GM23338 (cell line): ENCODE measurements at regions not wholly inside any gene's neighbourhood (a gene's known extent, or its start where the extent isn't known, plus 50 kb on each side); places are given as distances from the start of the nearest gene placed in this dataset.

Experiments used
- ATAC-seq: fragments of 200-7000 bp; cut with Tn5 transposase; 3 replicates; pipeline ENCODE4 v1.9.1; 2020
- DNase-seq: peaks from one replicate; pipeline ENCODE4 v3.0.0-alpha.2; 2015; ENCODE audit warnings: low spot score
- H2AFZ ChIP-seq: fragments of 200-600 bp; sonication (generic); 2 replicates; pipeline ENCODE4 v1.8.0; 2016; ENCODE audit warnings: antibody characterized with exemption, mild to moderate bottlenecking, moderate library complexity
- H3F3A ChIP-seq: fragments of 200-600 bp; sonication (generic); replicated peaks from 2 replicates; pipeline ENCODE4 v1.8.0; 2017; ENCODE audit warnings: antibody characterized with exemption, mixed run types, low read depth
- H3K27ac ChIP-seq: fragments of 200-600 bp; sonication (generic); 2 replicates; pipeline ENCODE4 v1.6.1; 2016; ENCODE audit warnings: low read depth
- H3K27me3 ChIP-seq: fragments of 200-600 bp; sonication (generic); 2 replicates; pipeline ENCODE4 v1.8.0; 2016; ENCODE audit warnings: mild to moderate bottlenecking, mixed run types, moderate library complexity; ENCODE audit not compliant: insufficient read depth
- H3K36me3 ChIP-seq: fragments of 200-600 bp; sonication (generic); 2 replicates; pipeline ENCODE4 v1.8.0; 2016; ENCODE audit warnings: mild to moderate bottlenecking; ENCODE audit not compliant: insufficient read depth
- H3K4me1 ChIP-seq: fragments of 200-600 bp; sonication (generic); 2 replicates; pipeline ENCODE4 v1.8.0; 2016; ENCODE audit warnings: mild to moderate bottlenecking, moderate library complexity; ENCODE audit not compliant: insufficient read depth
- H3K4me2 ChIP-seq: fragments of 200-600 bp; sonication (generic); 2 replicates; pipeline ENCODE4 v1.7.1; 2017; ENCODE audit warnings: mixed run types
- H3K4me3 ChIP-seq: fragments of 200-600 bp; sonication (generic); 2 replicates; pipeline ENCODE4 v1.6.1; 2016; ENCODE audit warnings: mixed run types
- H3K79me2 ChIP-seq: fragments of 200-600 bp; sonication (generic); replicated peaks from 2 replicates; pipeline ENCODE4 v1.8.0; 2017; ENCODE audit warnings: mild to moderate bottlenecking; ENCODE audit not compliant: insufficient read depth
- H3K9me2 ChIP-seq: fragments of 200-600 bp; sonication (generic); 2 replicates; pipeline ENCODE4 v1.8.0; 2017; ENCODE audit not compliant: insufficient read depth
- H4K20me1 ChIP-seq: fragments of 200-600 bp; sonication (generic); replicated peaks from 2 replicates; pipeline ENCODE4 v1.8.0; 2017; ENCODE audit warnings: mild to moderate bottlenecking; ENCODE audit not compliant: insufficient read depth
- H3K27ac Mint-ChIP-seq: 2 replicates; pipeline ENCODE4 v1.8.0; 2020; ENCODE audit warnings: inconsistent platforms, mild to moderate bottlenecking, moderate library complexity, mixed read lengths
- H3K27me3 Mint-ChIP-seq: 3 replicates; pipeline ENCODE4 v1.8.0; 2022; ENCODE audit warnings: low read depth, mild to moderate bottlenecking, moderate library complexity, mixed read lengths, inconsistent platforms; ENCODE audit not compliant: insufficient read depth, poor library complexity
- H3K36me3 Mint-ChIP-seq: 3 replicates; pipeline ENCODE4 v1.8.0; 2021; ENCODE audit warnings: low read depth, mild to moderate bottlenecking, inconsistent platforms, moderate library complexity, mixed read lengths
- H3K4me1 Mint-ChIP-seq: 3 replicates; pipeline ENCODE4 v1.8.0; 2020; ENCODE audit warnings: mild to moderate bottlenecking, inconsistent platforms, mixed read lengths
- H3K4me3 Mint-ChIP-seq: 3 replicates; pipeline ENCODE4 v1.8.0; 2021; ENCODE audit warnings: moderate library complexity, mild to moderate bottlenecking, inconsistent platforms, mixed read lengths
- H3K9me3 Mint-ChIP-seq: 3 replicates; pipeline ENCODE4 v1.8.0; 2020; ENCODE audit warnings: moderate library complexity, mild to moderate bottlenecking, inconsistent platforms, mixed read lengths
- CREB1 ChIP-seq: fragments of 250-450 bp; sonication (Bioruptor Pico); IDR thresholded peaks from 2 replicates; pipeline ENCODE4 v1.5.0; 2020; ENCODE audit warnings: low read depth, mild to moderate bottlenecking, moderate library complexity
- ETS1 ChIP-seq: IDR thresholded peaks from 2 replicates; pipeline ENCODE4 v1.6.1; 2016; ENCODE audit warnings: antibody characterized with exemption
- EZH2 ChIP-seq: fragments of 200-600 bp; sonication (generic); IDR thresholded peaks from one replicate; pipeline ENCODE4 v1.8.0; 2017; ENCODE audit warnings: antibody characterized with exemption, mild to moderate bottlenecking, low read depth; ENCODE audit not compliant: unreplicated experiment
- EZH2phosphoT487 ChIP-seq: fragments of 200-600 bp; sonication (generic); IDR thresholded peaks from one replicate; pipeline ENCODE4 v1.8.1; 2018; ENCODE audit warnings: antibody characterized with exemption; ENCODE audit not compliant: unreplicated experiment
- JUNB ChIP-seq: IDR thresholded peaks from one replicate; pipeline ENCODE4 v1.6.1; 2016; ENCODE audit warnings: antibody characterized with exemption; ENCODE audit not compliant: unreplicated experiment
- NANOG ChIP-seq: IDR thresholded peaks from 2 replicates; pipeline ENCODE4 v1.6.1; 2016; ENCODE audit warnings: antibody characterized with exemption, borderline replicate concordance
- POLR2AphosphoS5 ChIP-seq: IDR thresholded peaks from 2 replicates; pipeline ENCODE4 v1.6.1; 2016; ENCODE audit warnings: antibody characterized with exemption, low read depth
- STAT1 ChIP-seq: IDR thresholded peaks from one replicate; pipeline ENCODE4 v1.6.1; 2016; ENCODE audit warnings: antibody characterized with exemption; ENCODE audit not compliant: unreplicated experiment
- ZNF114 ChIP-seq: fragments of 250-450 bp; sonication (Bioruptor Pico); IDR thresholded peaks from 2 replicates; pipeline ENCODE4 v1.5.0; 2020; ENCODE audit warnings: mild to moderate bottlenecking, moderate library complexity
- ZNF331 ChIP-seq: fragments of 250-450 bp; sonication (Bioruptor Pico); IDR thresholded peaks from 2 replicates; pipeline ENCODE4 v1.5.0; 2020; ENCODE audit warnings: low read depth, mild to moderate bottlenecking, moderate library complexity
- ZNF462 ChIP-seq: fragments of 250-450 bp; sonication (Bioruptor Pico); IDR thresholded peaks from 2 replicates; pipeline ENCODE4 v1.5.0; 2020; ENCODE audit warnings: mild to moderate bottlenecking, moderate library complexity
- TF ChIP-seq, protein P1 (sequence below), 2 experiments: fragments of 200-600 bp in 1 of 2; sonication (generic) in 1 of 2; conservative IDR thresholded peaks; 2 replicates each; pipeline versions ENCODE4 v1.5.1 to v1.6.1; 2016 to 2017; ENCODE audit warnings: antibody characterized with exemption in 2 of 2, low read depth in 2 of 2, mild to moderate bottlenecking in 2 of 2, moderate library complexity in 1 of 2
- TF ChIP-seq, protein P2 (sequence below): IDR thresholded peaks from one replicate; pipeline ENCODE4 v1.6.1; 2018; ENCODE audit warnings: antibody characterized with exemption; ENCODE audit not compliant: unreplicated experiment

GRCh38 chr3:5270666-5271371 is 83.3 kb downstream of the EDEM1 start:
- Histone ChIP-seq H3K27me3 (no peaks in the 10 kb centered on the region), H3K4me2 (no peak overlapping the region), H2AFZ (no peak overlapping the region), H3K79me2 (no peaks in the 10 kb centered on the region), H3K4me3 (no peak overlapping the region), H3K4me1 (no peaks in the 10 kb centered on the region), H3K36me3 (peaks cover 4% of the 10 kb centered on the region; the same call in 1 of the 2 replicates), H3F3A (no peaks in the 10 kb centered on the region), H3K9me2 (no peaks in the 10 kb centered on the region), H4K20me1 (no peaks in the 10 kb centered on the region), H3K27ac (no peak overlapping the region)
- DNase-seq (no peak), ATAC-seq (no peak)
- TF ChIP-seq EZH2 (no peak), POLR2AphosphoS5 (no peak), ZNF114 (CRISPR knock-in tag) (no peak), EZH2phosphoT487 (no peak), JUNB (no peak), ZNF331 (CRISPR knock-in tag) (no peak), CREB1 (CRISPR knock-in tag) (no peak), NANOG (no peak), ZNF462 (CRISPR knock-in tag) (no peak), STAT1 (no peak), ETS1 (no peak)
- TF ChIP-seq, protein P1, sequence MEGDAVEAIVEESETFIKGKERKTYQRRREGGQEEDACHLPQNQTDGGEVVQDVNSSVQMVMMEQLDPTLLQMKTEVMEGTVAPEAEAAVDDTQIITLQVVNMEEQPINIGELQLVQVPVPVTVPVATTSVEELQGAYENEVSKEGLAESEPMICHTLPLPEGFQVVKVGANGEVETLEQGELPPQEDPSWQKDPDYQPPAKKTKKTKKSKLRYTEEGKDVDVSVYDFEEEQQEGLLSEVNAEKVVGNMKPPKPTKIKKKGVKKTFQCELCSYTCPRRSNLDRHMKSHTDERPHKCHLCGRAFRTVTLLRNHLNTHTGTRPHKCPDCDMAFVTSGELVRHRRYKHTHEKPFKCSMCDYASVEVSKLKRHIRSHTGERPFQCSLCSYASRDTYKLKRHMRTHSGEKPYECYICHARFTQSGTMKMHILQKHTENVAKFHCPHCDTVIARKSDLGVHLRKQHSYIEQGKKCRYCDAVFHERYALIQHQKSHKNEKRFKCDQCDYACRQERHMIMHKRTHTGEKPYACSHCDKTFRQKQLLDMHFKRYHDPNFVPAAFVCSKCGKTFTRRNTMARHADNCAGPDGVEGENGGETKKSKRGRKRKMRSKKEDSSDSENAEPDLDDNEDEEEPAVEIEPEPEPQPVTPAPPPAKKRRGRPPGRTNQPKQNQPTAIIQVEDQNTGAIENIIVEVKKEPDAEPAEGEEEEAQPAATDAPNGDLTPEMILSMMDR (conservative IDR thresholded peaks at IDR 0.05; ENCODE audit: low read depth in 2 of 2): no peak
- TF ChIP-seq, protein P2, sequence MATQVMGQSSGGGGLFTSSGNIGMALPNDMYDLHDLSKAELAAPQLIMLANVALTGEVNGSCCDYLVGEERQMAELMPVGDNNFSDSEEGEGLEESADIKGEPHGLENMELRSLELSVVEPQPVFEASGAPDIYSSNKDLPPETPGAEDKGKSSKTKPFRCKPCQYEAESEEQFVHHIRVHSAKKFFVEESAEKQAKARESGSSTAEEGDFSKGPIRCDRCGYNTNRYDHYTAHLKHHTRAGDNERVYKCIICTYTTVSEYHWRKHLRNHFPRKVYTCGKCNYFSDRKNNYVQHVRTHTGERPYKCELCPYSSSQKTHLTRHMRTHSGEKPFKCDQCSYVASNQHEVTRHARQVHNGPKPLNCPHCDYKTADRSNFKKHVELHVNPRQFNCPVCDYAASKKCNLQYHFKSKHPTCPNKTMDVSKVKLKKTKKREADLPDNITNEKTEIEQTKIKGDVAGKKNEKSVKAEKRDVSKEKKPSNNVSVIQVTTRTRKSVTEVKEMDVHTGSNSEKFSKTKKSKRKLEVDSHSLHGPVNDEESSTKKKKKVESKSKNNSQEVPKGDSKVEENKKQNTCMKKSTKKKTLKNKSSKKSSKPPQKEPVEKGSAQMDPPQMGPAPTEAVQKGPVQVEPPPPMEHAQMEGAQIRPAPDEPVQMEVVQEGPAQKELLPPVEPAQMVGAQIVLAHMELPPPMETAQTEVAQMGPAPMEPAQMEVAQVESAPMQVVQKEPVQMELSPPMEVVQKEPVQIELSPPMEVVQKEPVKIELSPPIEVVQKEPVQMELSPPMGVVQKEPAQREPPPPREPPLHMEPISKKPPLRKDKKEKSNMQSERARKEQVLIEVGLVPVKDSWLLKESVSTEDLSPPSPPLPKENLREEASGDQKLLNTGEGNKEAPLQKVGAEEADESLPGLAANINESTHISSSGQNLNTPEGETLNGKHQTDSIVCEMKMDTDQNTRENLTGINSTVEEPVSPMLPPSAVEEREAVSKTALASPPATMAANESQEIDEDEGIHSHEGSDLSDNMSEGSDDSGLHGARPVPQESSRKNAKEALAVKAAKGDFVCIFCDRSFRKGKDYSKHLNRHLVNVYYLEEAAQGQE: no peak
- H3K27ac Mint-ChIP-seq: no peak overlapping the region
- no peaks in the 10 kb centered on the region for H3K36me3 Mint-ChIP-seq
- H3K4me3 Mint-ChIP-seq: no peak overlapping the region
- H3K4me1 Mint-ChIP-seq: no peaks in the 10 kb centered on the region
- no peaks in the 10 kb centered on the region for H3K27me3 Mint-ChIP-seq
- H3K9me3 Mint-ChIP-seq: peaks cover 62% of the 10 kb centered on the region
